ENCODE measurements at regions not wholly inside any gene's neighbourhood (a gene's known extent, or its start where the extent isn't known, plus 50 kb on each side); places are given as distances from the start of the nearest gene placed in this dataset.

DNA sequence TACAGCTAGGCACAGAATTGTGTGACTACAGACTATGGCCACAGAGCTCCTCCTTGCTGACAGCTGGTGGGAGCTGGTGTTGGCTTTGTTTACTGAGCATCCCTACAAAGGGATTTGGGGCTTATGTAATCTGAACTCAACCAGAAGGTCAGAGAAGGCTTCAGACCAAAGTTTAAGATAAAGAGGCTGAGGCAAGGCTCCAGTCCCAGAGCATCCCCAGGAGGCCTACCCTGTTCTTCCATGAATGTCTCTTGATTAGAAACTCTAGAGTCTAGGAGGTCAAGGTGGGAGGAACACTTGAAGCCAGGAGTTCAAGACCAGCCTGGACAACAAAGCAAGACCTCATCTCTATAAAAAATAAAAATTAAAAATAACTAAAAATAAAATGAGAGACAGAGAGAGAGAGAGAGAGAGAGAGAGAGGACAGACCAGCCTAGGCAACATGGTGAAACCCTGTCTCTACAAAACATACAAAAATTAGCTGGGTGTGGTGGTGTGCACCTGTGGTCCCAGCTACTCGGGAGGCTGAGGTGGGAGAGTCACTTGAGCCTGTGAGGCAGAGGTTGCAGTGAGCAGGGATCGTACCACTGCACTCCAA is 125.5 kb upstream of the SERPIND1 start:
- no peak for TF ChIP-seq TAF1 (conservative IDR thresholded peaks at IDR 0.05)
- TF ChIP-seq, protein P1, sequence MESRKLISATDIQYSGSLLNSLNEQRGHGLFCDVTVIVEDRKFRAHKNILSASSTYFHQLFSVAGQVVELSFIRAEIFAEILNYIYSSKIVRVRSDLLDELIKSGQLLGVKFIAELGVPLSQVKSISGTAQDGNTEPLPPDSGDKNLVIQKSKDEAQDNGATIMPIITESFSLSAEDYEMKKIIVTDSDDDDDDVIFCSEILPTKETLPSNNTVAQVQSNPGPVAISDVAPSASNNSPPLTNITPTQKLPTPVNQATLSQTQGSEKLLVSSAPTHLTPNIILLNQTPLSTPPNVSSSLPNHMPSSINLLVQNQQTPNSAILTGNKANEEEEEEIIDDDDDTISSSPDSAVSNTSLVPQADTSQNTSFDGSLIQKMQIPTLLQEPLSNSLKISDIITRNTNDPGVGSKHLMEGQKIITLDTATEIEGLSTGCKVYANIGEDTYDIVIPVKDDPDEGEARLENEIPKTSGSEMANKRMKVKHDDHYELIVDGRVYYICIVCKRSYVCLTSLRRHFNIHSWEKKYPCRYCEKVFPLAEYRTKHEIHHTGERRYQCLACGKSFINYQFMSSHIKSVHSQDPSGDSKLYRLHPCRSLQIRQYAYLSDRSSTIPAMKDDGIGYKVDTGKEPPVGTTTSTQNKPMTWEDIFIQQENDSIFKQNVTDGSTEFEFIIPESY (IDR thresholded peaks at IDR 0.05), result no peak
- TF ChIP-seq, protein P2, sequence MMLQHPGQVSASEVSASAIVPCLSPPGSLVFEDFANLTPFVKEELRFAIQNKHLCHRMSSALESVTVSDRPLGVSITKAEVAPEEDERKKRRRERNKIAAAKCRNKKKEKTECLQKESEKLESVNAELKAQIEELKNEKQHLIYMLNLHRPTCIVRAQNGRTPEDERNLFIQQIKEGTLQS (IDR thresholded peaks at IDR 0.05), result no peak
